ENCODE measurements at regions not wholly inside any gene's neighbourhood (a gene's known extent, or its start where the extent isn't known, plus 50 kb on each side); places are given as distances from the start of the nearest gene placed in this dataset.
"Not testable (repeated sequence)": the region's sequence is repeated elsewhere in the genome, so short reads cannot be mapped to it uniquely, and the experiment has no call there.

GRCh38 chr20:30871127-30871526 lies 386.3 kb upstream of the DEFB115 start:
- not testable (repeated sequence) for H3K9ac ChIP-seq (ENCODE audit: low read length); H4K20me1 ChIP-seq (ENCODE audit: insufficient read depth, low read length); H3F3A ChIP-seq (ENCODE audit: insufficient read depth, low read length); H3K79me2 ChIP-seq (ENCODE audit: low read length); DNase-seq; H3K4me3 ChIP-seq (ENCODE audit: low read length); H3K27ac ChIP-seq (ENCODE audit: low read length); H3K4me1 ChIP-seq (ENCODE audit: low read length); H3K27me3 ChIP-seq (replicated peaks; ENCODE audit: insufficient read depth, low read length); H3K9me2 ChIP-seq (replicated peaks; ENCODE audit: insufficient read depth, low read length); H3K4me2 ChIP-seq (ENCODE audit: low read depth, low read length); H3K36me3 ChIP-seq (replicated peaks; ENCODE audit: insufficient read depth, low read length); H3K9me3 ChIP-seq (replicated peaks; ENCODE audit: insufficient read depth, low read length); H2AFZ ChIP-seq (ENCODE audit: low read length)

- not testable (repeated sequence) for H3K27ac ChIP-seq (ENCODE audit: low read length)
Measured at GRCh38 chr20:30872252-30872651, 385.2 kb upstream of the DEFB115 start.

GRCh38 chr20:30875868-30876267 lies 381.6 kb upstream of the DEFB115 start:
- not testable (repeated sequence) for H3K4me3 ChIP-seq (ENCODE audit: low read length); H3K4me2 ChIP-seq (ENCODE audit: low read depth, low read length); H3K36me3 ChIP-seq (replicated peaks; ENCODE audit: insufficient read depth, low read length); H4K20me1 ChIP-seq (ENCODE audit: insufficient read depth, low read length); H3K9me2 ChIP-seq (replicated peaks; ENCODE audit: insufficient read depth, low read length); H3K27me3 ChIP-seq (replicated peaks; ENCODE audit: insufficient read depth, low read length); H3K79me2 ChIP-seq (ENCODE audit: low read length); H3K9me3 ChIP-seq (replicated peaks; ENCODE audit: insufficient read depth, low read length); H3K9ac ChIP-seq (ENCODE audit: low read length); H3K27ac ChIP-seq (ENCODE audit: low read length); DNase-seq; H3F3A ChIP-seq (ENCODE audit: insufficient read depth, low read length); H3K4me1 ChIP-seq (ENCODE audit: low read length); H2AFZ ChIP-seq (ENCODE audit: low read length)

More at GRCh38 chr20:30872252-30872651, 385.2 kb upstream of the DEFB115 start:
- H3K4me2 ChIP-seq (ENCODE audit: low read depth, low read length); H2AFZ ChIP-seq (ENCODE audit: low read length); H4K20me1 ChIP-seq (ENCODE audit: insufficient read depth, low read length); H3K27me3 ChIP-seq (replicated peaks; ENCODE audit: insufficient read depth, low read length); H3K4me3 ChIP-seq (ENCODE audit: low read length); H3K9me2 ChIP-seq (replicated peaks; ENCODE audit: insufficient read depth, low read length); DNase-seq; H3K9ac ChIP-seq (ENCODE audit: low read length); H3F3A ChIP-seq (ENCODE audit: insufficient read depth, low read length); H3K79me2 ChIP-seq (ENCODE audit: low read length); H3K36me3 ChIP-seq (replicated peaks; ENCODE audit: insufficient read depth, low read length); H3K9me3 ChIP-seq (replicated peaks; ENCODE audit: insufficient read depth, low read length); H3K4me1 ChIP-seq (ENCODE audit: low read length): not testable (repeated sequence)

GRCh38 chr20:30891400-30891799 lies 366.1 kb upstream of the DEFB115 start:
- not testable (repeated sequence) for H3K79me2 ChIP-seq (ENCODE audit: low read length); H3K36me3 ChIP-seq (replicated peaks; ENCODE audit: insufficient read depth, low read length); H4K20me1 ChIP-seq (ENCODE audit: insufficient read depth, low read length); H3K9me3 ChIP-seq (replicated peaks; ENCODE audit: insufficient read depth, low read length); H3K9me2 ChIP-seq (replicated peaks; ENCODE audit: insufficient read depth, low read length); H3K4me1 ChIP-seq (ENCODE audit: low read length); H3F3A ChIP-seq (ENCODE audit: insufficient read depth, low read length); H3K4me3 ChIP-seq (ENCODE audit: low read length); DNase-seq; H3K27me3 ChIP-seq (replicated peaks; ENCODE audit: insufficient read depth, low read length); H3K27ac ChIP-seq (ENCODE audit: low read length); H3K9ac ChIP-seq (ENCODE audit: low read length); H3K4me2 ChIP-seq (ENCODE audit: low read depth, low read length); H2AFZ ChIP-seq (ENCODE audit: low read length)

- Histone ChIP-seq H2AFZ (ENCODE audit: low read length) (no peak overlapping the region), H3K36me3 (replicated peaks; ENCODE audit: insufficient read depth, low read length) (no peaks in the 10 kb centered on the region), H3K4me2 (ENCODE audit: low read depth, low read length) (no peak overlapping the region), H3K9ac (ENCODE audit: low read length) (no peak overlapping the region), H3K9me2 (replicated peaks; ENCODE audit: insufficient read depth, low read length) (no peaks in the 10 kb centered on the region), H3K27ac (ENCODE audit: low read length) (no peak overlapping the region), H3K4me3 (ENCODE audit: low read length) (no peak overlapping the region), H3K27me3 (replicated peaks; ENCODE audit: insufficient read depth, low read length) (no peaks in the 10 kb centered on the region), H3K79me2 (ENCODE audit: low read length) (no peaks in the 10 kb centered on the region), H3K4me1 (ENCODE audit: low read length) (no peaks in the 10 kb centered on the region), H3K9me3 (replicated peaks; ENCODE audit: insufficient read depth, low read length) (no peaks in the 10 kb centered on the region), H4K20me1 (ENCODE audit: insufficient read depth, low read length) (no peaks in the 10 kb centered on the region), H3F3A (ENCODE audit: insufficient read depth, low read length) (no peaks in the 10 kb centered on the region)
- DNase-seq: no peak
- no peak for TF ChIP-seq EZH2 (optimal IDR thresholded peaks at IDR 0.05; ENCODE audit: low read depth, low read length)
- no peak for TF ChIP-seq EZH2phosphoT487 (IDR thresholded peaks at IDR 0.05; ENCODE audit: low read length)
- TF ChIP-seq CTCF (IDR thresholded peaks at IDR 0.05; ENCODE audit: low read length): no peak
Measured at GRCh38 chr20:30892541-30893345, 364.7 kb upstream of the DEFB115 start.

- not testable (repeated sequence) for DNase-seq; H3F3A ChIP-seq (ENCODE audit: insufficient read depth, low read length); H2AFZ ChIP-seq (ENCODE audit: low read length); H3K4me1 ChIP-seq (ENCODE audit: low read length); H3K79me2 ChIP-seq (ENCODE audit: low read length); H3K9ac ChIP-seq (ENCODE audit: low read length); H3K36me3 ChIP-seq (replicated peaks; ENCODE audit: insufficient read depth, low read length); H4K20me1 ChIP-seq (ENCODE audit: insufficient read depth, low read length); H3K9me2 ChIP-seq (replicated peaks; ENCODE audit: insufficient read depth, low read length); H3K27me3 ChIP-seq (replicated peaks; ENCODE audit: insufficient read depth, low read length); H3K4me2 ChIP-seq (ENCODE audit: low read depth, low read length); H3K4me3 ChIP-seq (ENCODE audit: low read length); H3K9me3 ChIP-seq (replicated peaks; ENCODE audit: insufficient read depth, low read length); H3K27ac ChIP-seq (ENCODE audit: low read length)
Measured at GRCh38 chr20:30893346-30894314, 363.8 kb upstream of the DEFB115 start.

Data from MM.1S (cell line).